ENCODE measurements at regions not wholly inside any gene's neighbourhood (a gene's known extent, or its start where the extent isn't known, plus 50 kb on each side); places are given as distances from the start of the nearest gene placed in this dataset.

- Histone ChIP-seq H3K79me1 (ENCODE audit: low read length) (no peaks in the 10 kb centered on the region), H4K91ac (ENCODE audit: low read depth, low read length) (no peak overlapping the region), H2BK12ac (ENCODE audit: low read length) (no peak overlapping the region), H3K79me2 (ENCODE audit: control insufficient read depth, insufficient read depth, low read length, poor library complexity) (no peaks in the 10 kb centered on the region), H3K23ac (ENCODE audit: low read length) (no peak overlapping the region), H3K4me2 (ENCODE audit: low read length) (no peak overlapping the region), H3K36me3 (ENCODE audit: control insufficient read depth in 1 of 2, insufficient read depth in 2 of 2, low read length in 2 of 2) (no peaks in the 10 kb centered on the region), H2BK120ac (ENCODE audit: insufficient read depth, low read length, poor library complexity) (no peak overlapping the region), H4K8ac (ENCODE audit: low read depth, low read length) (no peak overlapping the region), H3K14ac (ENCODE audit: low read length) (no peak overlapping the region), H3K4me3 (ENCODE audit: low read depth, low read length) (no peak overlapping the region), H2BK5ac (ENCODE audit: low read depth, low read length, poor library complexity) (no peak overlapping the region), H3K4ac (ENCODE audit: low read depth, low read length) (no peak overlapping the region), H3K27me3 (ENCODE audit: insufficient read depth, low read length) (no peaks in the 10 kb centered on the region), H3K27ac (ENCODE audit: low read depth, low read length) (no peak overlapping the region), H2AFZ (ENCODE audit: insufficient read depth, low read length, poor library complexity) (no peak overlapping the region), H3K9ac (ENCODE audit: low read length) (no peak overlapping the region), H3K4me1 (ENCODE audit: control insufficient read depth in 1 of 2, insufficient read depth in 2 of 2, low read length in 2 of 2) (no peaks in the 10 kb centered on the region), H2AK5ac (ENCODE audit: low read length) (no peak overlapping the region), H3K18ac (ENCODE audit: low read length) (no peak overlapping the region), H3K9me3 (ENCODE audit: insufficient read depth, low read depth, low read length) (no peaks in the 10 kb centered on the region), H4K12ac (ENCODE audit: low read depth, low read length) (no peak overlapping the region)
- WGBS (ENCODE audit: extremely low coverage, insufficient coverage, insufficient read length): no CpG with 5 or more reads among the region's 3 CpGs
- DNase-seq: no peak
Observed at GRCh38 chr18:44156126-44156525, 524.6 kb upstream of the SETBP1 start.

- Histone ChIP-seq H3K4ac (ENCODE audit: low read depth, low read length) (no peak overlapping the region), H2BK5ac (ENCODE audit: low read depth, low read length, poor library complexity) (no peak overlapping the region), H3K9ac (ENCODE audit: low read length) (no peak overlapping the region), H2AK5ac (ENCODE audit: low read length) (no peak overlapping the region), H3K23ac (ENCODE audit: low read length) (no peak overlapping the region), H3K79me2 (ENCODE audit: control insufficient read depth, insufficient read depth, low read length, poor library complexity) (no peaks in the 10 kb centered on the region), H2BK120ac (ENCODE audit: insufficient read depth, low read length, poor library complexity) (no peak overlapping the region), H3K14ac (ENCODE audit: low read length) (no peak overlapping the region), H3K4me2 (ENCODE audit: low read length) (no peak overlapping the region), H4K91ac (ENCODE audit: low read depth, low read length) (no peak overlapping the region), H4K12ac (ENCODE audit: low read depth, low read length) (no peak overlapping the region), H3K18ac (ENCODE audit: low read length) (no peak overlapping the region), H3K27ac (ENCODE audit: low read depth, low read length) (no peak overlapping the region), H3K27me3 (ENCODE audit: insufficient read depth, low read length) (no peaks in the 10 kb centered on the region), H3K9me3 (ENCODE audit: insufficient read depth, low read depth, low read length) (no peaks in the 10 kb centered on the region), H3K4me1 (ENCODE audit: control insufficient read depth in 1 of 2, insufficient read depth in 2 of 2, low read length in 2 of 2) (no peaks in the 10 kb centered on the region), H2AFZ (ENCODE audit: insufficient read depth, low read length, poor library complexity) (no peak overlapping the region), H2BK12ac (ENCODE audit: low read length) (no peak overlapping the region), H3K79me1 (ENCODE audit: low read length) (no peaks in the 10 kb centered on the region), H4K8ac (ENCODE audit: low read depth, low read length) (no peak overlapping the region), H3K4me3 (ENCODE audit: low read depth, low read length) (no peak overlapping the region), H3K36me3 (ENCODE audit: control insufficient read depth in 1 of 2, insufficient read depth in 2 of 2, low read length in 2 of 2) (no peaks in the 10 kb centered on the region)
- DNase-seq: no peak
- no CpG with 5 or more reads among the region's 7 CpGs for WGBS (ENCODE audit: extremely low coverage, insufficient coverage, insufficient read length)
Observed at GRCh38 chr18:44156776-44157335, 523.8 kb upstream of the SETBP1 start.

GRCh38 chr18:44170208-44170880 is 510.3 kb upstream of the SETBP1 start:
- no peaks in the 10 kb centered on the region for H3K27me3 ChIP-seq (ENCODE audit: insufficient read depth, low read length)
- H2BK12ac ChIP-seq (ENCODE audit: low read length): no peak overlapping the region
- no peak overlapping the region for H2AK5ac ChIP-seq (ENCODE audit: low read length)
- H3K9ac ChIP-seq (ENCODE audit: low read length): no peak overlapping the region
- no peak overlapping the region for H2BK120ac ChIP-seq (ENCODE audit: insufficient read depth, low read length, poor library complexity)
- H3K4me1 ChIP-seq (ENCODE audit: control insufficient read depth in 1 of 2, insufficient read depth in 2 of 2, low read length in 2 of 2): no peaks in the 10 kb centered on the region
- no peak overlapping the region for H4K91ac ChIP-seq (ENCODE audit: low read depth, low read length)
- no peaks in the 10 kb centered on the region for H3K9me3 ChIP-seq (ENCODE audit: insufficient read depth, low read depth, low read length)
- no peak overlapping the region for H3K4ac ChIP-seq (ENCODE audit: low read depth, low read length)
- no peak overlapping the region for H3K27ac ChIP-seq (ENCODE audit: low read depth, low read length)
- no peak overlapping the region for H2AFZ ChIP-seq (ENCODE audit: insufficient read depth, low read length, poor library complexity)
- no peak overlapping the region for H3K4me2 ChIP-seq (ENCODE audit: low read length)
- H3K4me3 ChIP-seq (ENCODE audit: low read depth, low read length): no peak overlapping the region
- H3K36me3 ChIP-seq (ENCODE audit: control insufficient read depth in 1 of 2, insufficient read depth in 2 of 2, low read length in 2 of 2): no peaks in the 10 kb centered on the region
- no peak overlapping the region for H2BK5ac ChIP-seq (ENCODE audit: low read depth, low read length, poor library complexity)
- no peak overlapping the region for H4K12ac ChIP-seq (ENCODE audit: low read depth, low read length)
- H3K18ac ChIP-seq (ENCODE audit: low read length): no peak overlapping the region
- H3K79me1 ChIP-seq (ENCODE audit: low read length): no peaks in the 10 kb centered on the region
- H3K23ac ChIP-seq (ENCODE audit: low read length): no peak overlapping the region
- no peak for DNase-seq
- no CpG with 5 or more reads among the region's 1 CpG for WGBS (ENCODE audit: extremely low coverage, insufficient coverage, insufficient read length)
- no peaks in the 10 kb centered on the region for H3K79me2 ChIP-seq (ENCODE audit: control insufficient read depth, insufficient read depth, low read length, poor library complexity)
- no peak overlapping the region for H3K14ac ChIP-seq (ENCODE audit: low read length)
- no peak overlapping the region for H4K8ac ChIP-seq (ENCODE audit: low read depth, low read length)

- no peak overlapping the region for H3K27ac ChIP-seq (ENCODE audit: low read depth, low read length)
- no peak overlapping the region for H3K14ac ChIP-seq (ENCODE audit: low read length)
- H4K8ac ChIP-seq (ENCODE audit: low read depth, low read length): no peak overlapping the region
- H3K4me3 ChIP-seq (ENCODE audit: low read depth, low read length): no peak overlapping the region
- H2AFZ ChIP-seq (ENCODE audit: insufficient read depth, low read length, poor library complexity): no peak overlapping the region
- no peaks in the 10 kb centered on the region for H3K9me3 ChIP-seq (ENCODE audit: insufficient read depth, low read depth, low read length)
- no peak overlapping the region for H3K4ac ChIP-seq (ENCODE audit: low read depth, low read length)
- no peaks in the 10 kb centered on the region for H3K79me1 ChIP-seq (ENCODE audit: low read length)
- no peak overlapping the region for H4K12ac ChIP-seq (ENCODE audit: low read depth, low read length)
- no peak overlapping the region for H2BK5ac ChIP-seq (ENCODE audit: low read depth, low read length, poor library complexity)
- no peak overlapping the region for H2BK120ac ChIP-seq (ENCODE audit: insufficient read depth, low read length, poor library complexity)
- no peak overlapping the region for H3K18ac ChIP-seq (ENCODE audit: low read length)
- H3K36me3 ChIP-seq (ENCODE audit: control insufficient read depth in 1 of 2, insufficient read depth in 2 of 2, low read length in 2 of 2): no peaks in the 10 kb centered on the region
- DNase-seq: no peak
- WGBS (ENCODE audit: extremely low coverage, insufficient coverage, insufficient read length): no CpG with 5 or more reads among the region's 5 CpGs
- no peak overlapping the region for H3K23ac ChIP-seq (ENCODE audit: low read length)
- H3K4me1 ChIP-seq (ENCODE audit: control insufficient read depth in 1 of 2, insufficient read depth in 2 of 2, low read length in 2 of 2): no peaks in the 10 kb centered on the region
- H2BK12ac ChIP-seq (ENCODE audit: low read length): no peak overlapping the region
- H4K91ac ChIP-seq (ENCODE audit: low read depth, low read length): no peak overlapping the region
- H3K4me2 ChIP-seq (ENCODE audit: low read length): no peak overlapping the region
- no peaks in the 10 kb centered on the region for H3K27me3 ChIP-seq (ENCODE audit: insufficient read depth, low read length)
- H3K9ac ChIP-seq (ENCODE audit: low read length): no peak overlapping the region
- no peaks in the 10 kb centered on the region for H3K79me2 ChIP-seq (ENCODE audit: control insufficient read depth, insufficient read depth, low read length, poor library complexity)
- H2AK5ac ChIP-seq (ENCODE audit: low read length): no peak overlapping the region
Observed at GRCh38 chr18:44171301-44171700, 509.4 kb upstream of the SETBP1 start.

Data from trophoblast cell (in vitro differentiated cells and primary cell).